Activated CD8-positive, alpha-beta T cell treated with anti-CD3 and anti-CD28 coated beads for 36 hours (primary cell): ENCODE measurements at regions not wholly inside any gene's neighbourhood (a gene's known extent, or its start where the extent isn't known, plus 50 kb on each side); places are given as distances from the start of the nearest gene placed in this dataset.
"Not testable (repeated sequence)": the region's sequence is repeated elsewhere in the genome, so short reads cannot be mapped to it uniquely, and the experiment has no call there.

ENCODE experiments used
- ATAC-seq: fragments of 200-7000 bp; cut with Tn5 transposase; one replicate; pipeline ENCODE4 v1.10.0; 2021; ENCODE audit warnings: mild to moderate bottlenecking, moderate library complexity
- CTCF ChIA-PET: fragments of 350-600 bp; sonication (Branson Sonifier 250); formaldehyde crosslinking; loops from one replicate; lab custom pipeline; 2021; ENCODE audit warnings: antibody characterized with exemption; lab: Charles Lee
- POLR2A ChIA-PET: fragments of 350-600 bp; sonication (Branson Sonifier 250); formaldehyde crosslinking; loops from one replicate; lab custom pipeline; 2021; ENCODE audit warnings: antibody characterized with exemption; lab: Charles Lee
- DNase-seq: peaks from one replicate; pipeline ENCODE4 v3.0.0-alpha.2; 2020
- H3K27ac Mint-ChIP-seq: one replicate; pipeline ENCODE4 v1.8.0; 2021; ENCODE audit warnings: mild to moderate bottlenecking, mixed read lengths
- H3K27me3 Mint-ChIP-seq: one replicate; pipeline ENCODE4 v1.8.0; 2021; ENCODE audit warnings: mixed read lengths
- H3K36me3 Mint-ChIP-seq: one replicate; pipeline ENCODE4 v1.8.0; 2021; ENCODE audit warnings: low read depth, mixed read lengths
- H3K4me1 Mint-ChIP-seq: one replicate; pipeline ENCODE4 v1.8.0; 2021; ENCODE audit warnings: low read depth, mixed read lengths
- H3K4me3 Mint-ChIP-seq: one replicate; pipeline ENCODE4 v1.8.0; 2021; ENCODE audit warnings: mild to moderate bottlenecking, moderate library complexity, mixed read lengths
- H3K9me3 Mint-ChIP-seq: one replicate; pipeline ENCODE4 v1.8.0; 2021; ENCODE audit warnings: mixed read lengths
- intact Hi-C: fragments of 100-400 bp; cut with micrococcal nuclease; formaldehyde crosslinking; loops from one replicate; pipeline ENCODE4 v1.10.0; 2022
- TF ChIP-seq, protein P1 (sequence below): fragments of 200-600 bp; IDR thresholded peaks from one replicate; pipeline ENCODE4 v1.8.0; 2022; ENCODE audit warnings: antibody characterized with exemption, mild to moderate bottlenecking

DNA sequence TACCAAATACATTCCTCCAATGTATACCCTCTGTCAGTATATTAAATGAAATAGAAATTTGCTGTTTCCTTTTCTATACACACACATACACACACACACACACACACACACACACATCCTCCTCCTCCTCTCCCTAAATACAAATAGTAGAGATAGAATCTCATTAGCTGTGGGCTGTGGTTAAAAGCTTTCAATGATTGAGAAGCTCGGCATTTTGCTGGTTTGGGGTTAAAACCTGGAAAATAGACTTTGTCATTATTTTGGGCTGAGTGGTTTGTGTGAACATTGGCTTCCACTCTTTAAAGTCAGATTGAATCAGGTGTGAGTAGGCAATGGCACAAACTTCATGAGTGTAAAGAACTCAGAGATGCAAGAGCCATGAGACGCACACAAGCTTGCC is 596.0 kb downstream of the XPNPEP1 start:
- no peaks in the 10 kb centered on the region for H3K9me3 Mint-ChIP-seq
- TF ChIP-seq, protein P1, sequence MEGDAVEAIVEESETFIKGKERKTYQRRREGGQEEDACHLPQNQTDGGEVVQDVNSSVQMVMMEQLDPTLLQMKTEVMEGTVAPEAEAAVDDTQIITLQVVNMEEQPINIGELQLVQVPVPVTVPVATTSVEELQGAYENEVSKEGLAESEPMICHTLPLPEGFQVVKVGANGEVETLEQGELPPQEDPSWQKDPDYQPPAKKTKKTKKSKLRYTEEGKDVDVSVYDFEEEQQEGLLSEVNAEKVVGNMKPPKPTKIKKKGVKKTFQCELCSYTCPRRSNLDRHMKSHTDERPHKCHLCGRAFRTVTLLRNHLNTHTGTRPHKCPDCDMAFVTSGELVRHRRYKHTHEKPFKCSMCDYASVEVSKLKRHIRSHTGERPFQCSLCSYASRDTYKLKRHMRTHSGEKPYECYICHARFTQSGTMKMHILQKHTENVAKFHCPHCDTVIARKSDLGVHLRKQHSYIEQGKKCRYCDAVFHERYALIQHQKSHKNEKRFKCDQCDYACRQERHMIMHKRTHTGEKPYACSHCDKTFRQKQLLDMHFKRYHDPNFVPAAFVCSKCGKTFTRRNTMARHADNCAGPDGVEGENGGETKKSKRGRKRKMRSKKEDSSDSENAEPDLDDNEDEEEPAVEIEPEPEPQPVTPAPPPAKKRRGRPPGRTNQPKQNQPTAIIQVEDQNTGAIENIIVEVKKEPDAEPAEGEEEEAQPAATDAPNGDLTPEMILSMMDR = no peak
- no peak overlapping the region for H3K27ac Mint-ChIP-seq
- no peaks in the 10 kb centered on the region for H3K4me1 Mint-ChIP-seq
- intact Hi-C loops = no loop called here
- ChIA-PET CTCF (no interaction called here), POLR2A (no interaction called here)
- ATAC-seq (no peak), DNase-seq (no peak)
- no peak overlapping the region for H3K4me3 Mint-ChIP-seq
- H3K27me3 Mint-ChIP-seq = no peaks in the 10 kb centered on the region
- no peaks in the 10 kb centered on the region for H3K36me3 Mint-ChIP-seq

DNA sequence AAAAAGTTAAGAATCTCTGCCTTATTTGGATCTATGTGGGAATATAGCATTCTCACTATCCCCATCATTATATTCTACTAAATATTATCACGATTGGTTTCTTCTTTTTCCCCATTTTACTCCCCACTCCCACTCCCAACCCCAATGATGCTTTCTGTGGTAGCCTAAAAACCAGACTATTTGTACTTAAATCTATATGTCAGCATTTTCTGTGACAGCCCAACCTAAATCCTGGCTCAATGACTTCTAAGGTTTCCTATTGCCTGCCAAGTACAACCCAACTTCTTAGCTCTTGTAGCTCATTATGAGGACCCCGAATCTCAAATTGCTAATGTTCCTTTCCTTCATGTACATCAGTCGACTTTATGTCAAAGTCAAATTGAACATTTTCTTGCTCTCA is 598.6 kb downstream of the XPNPEP1 start:
- POLR2A ChIA-PET = no interaction called here
- intact Hi-C loops = no loop called here
- Mint-ChIP-seq H3K4me1 (no peaks in the 10 kb centered on the region), H3K27ac (no peak overlapping the region), H3K27me3 (no peaks in the 10 kb centered on the region), H3K9me3 (peaks cover 1% of the 10 kb centered on the region), H3K36me3 (no peaks in the 10 kb centered on the region), H3K4me3 (no peak overlapping the region)
- no peak for ATAC-seq
- no peak for DNase-seq
- TF ChIP-seq, protein P1 = no peak
- CTCF ChIA-PET = interaction anchor here (1.4 kb wide), 1 partner anchor 10 kb away, joined by 3 read pairs; no protein-coding TSS in a partner anchor

DNA sequence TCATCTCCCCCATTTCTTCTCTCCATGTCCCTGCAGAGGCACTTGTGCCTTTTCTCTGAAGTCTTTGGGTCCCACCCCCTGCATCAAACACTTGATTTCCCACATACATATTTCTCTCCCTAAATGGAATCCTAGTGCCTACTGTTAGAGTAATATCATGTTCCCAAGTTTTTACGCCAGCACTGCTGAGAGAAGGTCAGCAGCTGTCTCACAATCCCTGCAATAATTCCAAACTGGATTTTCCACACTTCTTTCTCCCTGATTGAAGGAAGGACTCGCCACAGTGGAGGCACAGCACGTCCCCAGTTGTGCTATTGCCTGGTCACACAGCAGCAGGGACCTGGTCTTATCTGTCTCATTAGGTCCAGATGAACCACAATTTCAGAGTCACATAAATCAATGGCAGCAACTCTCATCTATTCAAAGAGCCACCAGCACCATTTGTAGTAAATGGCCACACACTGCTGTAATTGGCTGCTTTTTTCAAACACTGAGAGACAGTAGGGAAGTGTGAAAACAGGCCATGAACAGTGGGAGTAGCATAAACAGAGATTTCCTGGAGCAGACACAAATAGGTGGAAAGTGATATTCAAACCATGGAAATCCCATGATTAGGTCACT is 605.5 kb downstream of the XPNPEP1 start:
- H3K27ac Mint-ChIP-seq = no peak overlapping the region
- no peak overlapping the region for H3K4me3 Mint-ChIP-seq
- H3K4me1 Mint-ChIP-seq = no peaks in the 10 kb centered on the region
- H3K9me3 Mint-ChIP-seq = peaks cover 1% of the 10 kb centered on the region
- intact Hi-C loops = no loop called here
- no peaks in the 10 kb centered on the region for H3K36me3 Mint-ChIP-seq
- TF ChIP-seq, protein P1 = no peak
- ATAC-seq = no peak
- no peaks in the 10 kb centered on the region for H3K27me3 Mint-ChIP-seq
- POLR2A ChIA-PET = no interaction called here
- no peak for DNase-seq
- CTCF ChIA-PET = no interaction called here

DNA sequence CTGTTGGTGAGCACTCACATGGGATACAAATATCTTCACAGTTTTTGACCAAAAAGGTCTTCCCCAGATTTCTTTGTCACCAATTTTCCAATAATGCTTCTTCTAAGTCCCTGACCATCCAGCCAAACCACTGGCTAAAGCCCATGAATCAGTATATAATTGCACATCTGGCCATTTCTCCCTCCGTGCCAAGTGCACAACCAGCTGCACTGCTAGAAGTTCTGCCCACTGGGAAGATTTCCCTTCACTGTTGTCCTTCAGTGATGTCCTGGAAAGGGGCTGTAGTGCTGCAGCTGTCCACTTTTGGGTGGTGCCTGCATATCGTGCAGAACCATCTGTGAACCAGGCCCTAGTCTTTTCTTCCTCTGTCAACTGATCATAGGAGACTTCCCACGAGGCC is 609.3 kb downstream of the XPNPEP1 start:
- H3K4me3 Mint-ChIP-seq, H3K9me3 Mint-ChIP-seq, intact Hi-C loops, DNase-seq, H3K36me3 Mint-ChIP-seq, H3K27ac Mint-ChIP-seq, ATAC-seq, H3K4me1 Mint-ChIP-seq, H3K27me3 Mint-ChIP-seq, POLR2A ChIA-PET: not testable (repeated sequence)
- CTCF ChIA-PET = interaction anchor here (1.4 kb wide), 1 partner anchor 10 kb away, joined by 3 read pairs; no protein-coding TSS in a partner anchor

DNA sequence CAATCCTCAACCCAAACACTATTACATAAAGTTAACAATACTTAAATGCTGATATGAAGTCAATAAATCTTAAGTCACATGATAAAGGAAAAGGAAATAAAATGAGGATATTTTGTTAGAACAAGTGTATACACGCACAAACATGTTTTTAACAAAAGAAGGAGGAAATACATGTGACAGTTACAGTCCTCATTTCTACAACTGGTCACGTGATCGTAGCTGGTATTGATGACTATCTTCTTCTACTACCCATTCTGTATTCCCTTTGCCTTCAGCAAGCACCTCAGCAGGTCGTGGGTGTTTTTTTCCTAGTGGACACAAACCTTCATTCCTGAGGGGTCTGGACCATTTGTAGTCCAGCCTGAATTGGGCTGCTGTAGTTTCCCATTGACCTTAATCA is 610.8 kb downstream of the XPNPEP1 start:
- H3K36me3 Mint-ChIP-seq, DNase-seq, POLR2A ChIA-PET, ATAC-seq, H3K4me3 Mint-ChIP-seq, CTCF ChIA-PET, H3K4me1 Mint-ChIP-seq, intact Hi-C loops, H3K27me3 Mint-ChIP-seq, H3K9me3 Mint-ChIP-seq, H3K27ac Mint-ChIP-seq: not testable (repeated sequence)

DNA sequence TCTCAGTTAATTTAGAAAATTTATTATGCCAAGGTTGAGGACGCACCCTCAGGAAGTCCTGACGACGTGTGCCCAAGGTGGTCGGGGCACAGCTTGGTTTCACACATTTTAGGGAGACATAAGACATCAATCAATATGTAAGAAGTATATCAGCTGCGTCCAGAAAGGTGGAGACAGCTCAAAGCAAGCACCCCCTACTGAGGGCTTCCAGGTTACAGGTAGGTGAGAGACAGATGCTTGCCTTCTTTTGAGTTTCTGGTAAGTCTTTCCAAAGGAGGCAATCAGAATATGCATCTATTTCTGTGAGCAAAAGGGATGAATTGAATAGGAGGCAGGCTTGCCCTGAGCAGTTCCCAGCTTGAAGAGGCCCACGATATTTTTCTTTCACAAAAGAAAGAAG is 614.3 kb downstream of the XPNPEP1 start:
- H3K4me3 Mint-ChIP-seq = no peak overlapping the region
- H3K36me3 Mint-ChIP-seq = no peaks in the 10 kb centered on the region
- H3K27ac Mint-ChIP-seq = no peak overlapping the region
- DNase-seq (no peak), ATAC-seq (no peak)
- no peaks in the 10 kb centered on the region for H3K27me3 Mint-ChIP-seq
- intact Hi-C loops = no loop called here
- no peaks in the 10 kb centered on the region for H3K4me1 Mint-ChIP-seq
- CTCF ChIA-PET = no interaction called here
- TF ChIP-seq, protein P1 = no peak
- H3K9me3 Mint-ChIP-seq = peaks cover 3% of the 10 kb centered on the region
- POLR2A ChIA-PET = no interaction called here

DNA sequence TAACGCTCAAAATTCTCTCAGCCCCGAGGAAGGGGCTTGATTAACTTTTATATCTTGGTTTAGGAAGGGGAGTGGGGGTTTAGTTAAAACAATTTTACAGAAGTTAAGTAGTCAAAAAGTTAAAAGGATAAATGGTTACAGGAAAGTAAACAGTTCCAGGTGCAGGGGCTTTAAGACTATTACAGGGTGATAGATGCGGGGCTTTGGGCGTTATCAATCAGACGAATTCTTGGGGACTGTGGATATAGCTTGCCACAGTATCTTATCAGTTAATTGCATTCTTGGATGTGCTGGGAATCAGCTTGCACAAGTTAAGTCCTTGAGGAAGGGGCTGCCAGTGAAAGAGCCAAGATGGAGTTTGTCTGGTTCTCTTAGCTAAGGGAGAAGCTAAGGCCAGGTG is 616.2 kb downstream of the XPNPEP1 start:
- H3K27ac Mint-ChIP-seq, H3K36me3 Mint-ChIP-seq, ATAC-seq, DNase-seq, CTCF ChIA-PET, intact Hi-C loops, H3K4me1 Mint-ChIP-seq, H3K9me3 Mint-ChIP-seq, POLR2A ChIA-PET, H3K4me3 Mint-ChIP-seq, H3K27me3 Mint-ChIP-seq: not testable (repeated sequence)
